ENCODE measurements at regions not wholly inside any gene's neighbourhood (a gene's known extent, or its start where the extent isn't known, plus 50 kb on each side); places are given as distances from the start of the nearest gene placed in this dataset.
"Not testable (repeated sequence)": the region's sequence is repeated elsewhere in the genome, so short reads cannot be mapped to it uniquely, and the experiment has no call there.

DNA sequence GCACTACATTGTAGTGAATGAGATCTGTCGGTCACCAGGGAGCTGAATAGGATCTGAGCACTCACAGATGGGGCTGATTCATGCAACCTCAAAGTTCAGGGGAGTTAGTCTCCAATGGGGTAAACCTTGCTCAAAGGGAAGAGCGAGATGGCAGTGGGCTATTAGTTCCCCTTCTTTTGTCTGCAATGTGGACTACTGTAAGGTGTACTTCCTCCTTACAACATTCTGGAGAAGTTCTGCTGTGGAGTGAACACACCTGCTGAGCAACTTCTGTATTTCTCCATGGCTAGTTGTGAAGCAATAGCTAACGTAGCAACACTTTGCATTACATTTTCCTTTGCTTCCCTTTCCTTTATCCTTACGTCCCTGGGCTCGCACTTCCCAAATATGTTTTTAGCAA is 134.3 kb upstream of the B3GAT2 start:
- H2AFZ ChIP-seq (ENCODE audit: low read length) = no peak overlapping the region
- H3K4me2 ChIP-seq (ENCODE audit: low read depth, low read length) = no peak overlapping the region
- no peaks in the 10 kb centered on the region for H3K4me1 ChIP-seq (ENCODE audit: low read length)
- H3K79me2 ChIP-seq (ENCODE audit: low read length) = no peaks in the 10 kb centered on the region
- no peaks in the 10 kb centered on the region for H3K36me3 ChIP-seq (replicated peaks; ENCODE audit: insufficient read depth, low read length)
- TF ChIP-seq EZH2phosphoT487 (IDR thresholded peaks at IDR 0.05; ENCODE audit: low read length) = no peak
- no peaks in the 10 kb centered on the region for H3K9me2 ChIP-seq (replicated peaks; ENCODE audit: insufficient read depth, low read length)
- no peak for DNase-seq
- no peak overlapping the region for H3K4me3 ChIP-seq (ENCODE audit: low read length)
- H4K20me1 ChIP-seq (ENCODE audit: insufficient read depth, low read length) = no peaks in the 10 kb centered on the region
- no peak overlapping the region for H3K9ac ChIP-seq (ENCODE audit: low read length)
- no peaks in the 10 kb centered on the region for H3K9me3 ChIP-seq (replicated peaks; ENCODE audit: insufficient read depth, low read length)
- no peaks in the 10 kb centered on the region for H3K27me3 ChIP-seq (replicated peaks; ENCODE audit: insufficient read depth, low read length)
- H3F3A ChIP-seq (ENCODE audit: insufficient read depth, low read length) = no peaks in the 10 kb centered on the region
- no peak overlapping the region for H3K27ac ChIP-seq (ENCODE audit: low read length)

DNA sequence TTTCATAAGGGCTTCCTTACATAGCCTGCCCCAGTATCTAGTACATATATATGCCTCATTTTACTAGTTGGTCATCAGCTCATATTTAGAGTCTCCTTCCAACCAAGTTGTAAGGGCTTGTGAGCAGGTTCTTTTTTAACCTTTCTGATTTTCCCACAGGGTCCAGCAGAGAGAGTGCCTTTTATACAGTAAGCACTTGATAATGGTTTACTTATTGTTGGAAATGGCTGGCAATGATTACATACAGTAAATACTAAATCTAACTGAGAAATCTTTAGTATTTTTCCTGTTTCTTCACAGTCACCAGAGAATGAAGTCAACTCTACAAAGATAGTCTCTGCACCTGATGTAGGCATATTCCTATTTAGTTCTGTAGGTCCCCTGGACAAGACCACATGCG is 135.1 kb upstream of the B3GAT2 start:
- H3K79me2 ChIP-seq (ENCODE audit: low read length) = no peaks in the 10 kb centered on the region
- no peaks in the 10 kb centered on the region for H3F3A ChIP-seq (ENCODE audit: insufficient read depth, low read length)
- no peak overlapping the region for H2AFZ ChIP-seq (ENCODE audit: low read length)
- no peaks in the 10 kb centered on the region for H4K20me1 ChIP-seq (ENCODE audit: insufficient read depth, low read length)
- no peak overlapping the region for H3K27ac ChIP-seq (ENCODE audit: low read length)
- no peaks in the 10 kb centered on the region for H3K9me2 ChIP-seq (replicated peaks; ENCODE audit: insufficient read depth, low read length)
- H3K36me3 ChIP-seq (replicated peaks; ENCODE audit: insufficient read depth, low read length) = no peaks in the 10 kb centered on the region
- no peak overlapping the region for H3K9ac ChIP-seq (ENCODE audit: low read length)
- H3K9me3 ChIP-seq (replicated peaks; ENCODE audit: insufficient read depth, low read length) = no peaks in the 10 kb centered on the region
- DNase-seq = no peak
- no peak overlapping the region for H3K4me3 ChIP-seq (ENCODE audit: low read length)
- TF ChIP-seq EZH2 (optimal IDR thresholded peaks at IDR 0.05; ENCODE audit: low read depth, low read length) (no peak), EZH2phosphoT487 (IDR thresholded peaks at IDR 0.05; ENCODE audit: low read length) (no peak)
- TF ChIP-seq, protein P1, sequence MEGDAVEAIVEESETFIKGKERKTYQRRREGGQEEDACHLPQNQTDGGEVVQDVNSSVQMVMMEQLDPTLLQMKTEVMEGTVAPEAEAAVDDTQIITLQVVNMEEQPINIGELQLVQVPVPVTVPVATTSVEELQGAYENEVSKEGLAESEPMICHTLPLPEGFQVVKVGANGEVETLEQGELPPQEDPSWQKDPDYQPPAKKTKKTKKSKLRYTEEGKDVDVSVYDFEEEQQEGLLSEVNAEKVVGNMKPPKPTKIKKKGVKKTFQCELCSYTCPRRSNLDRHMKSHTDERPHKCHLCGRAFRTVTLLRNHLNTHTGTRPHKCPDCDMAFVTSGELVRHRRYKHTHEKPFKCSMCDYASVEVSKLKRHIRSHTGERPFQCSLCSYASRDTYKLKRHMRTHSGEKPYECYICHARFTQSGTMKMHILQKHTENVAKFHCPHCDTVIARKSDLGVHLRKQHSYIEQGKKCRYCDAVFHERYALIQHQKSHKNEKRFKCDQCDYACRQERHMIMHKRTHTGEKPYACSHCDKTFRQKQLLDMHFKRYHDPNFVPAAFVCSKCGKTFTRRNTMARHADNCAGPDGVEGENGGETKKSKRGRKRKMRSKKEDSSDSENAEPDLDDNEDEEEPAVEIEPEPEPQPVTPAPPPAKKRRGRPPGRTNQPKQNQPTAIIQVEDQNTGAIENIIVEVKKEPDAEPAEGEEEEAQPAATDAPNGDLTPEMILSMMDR (IDR thresholded peaks at IDR 0.05; ENCODE audit: low read length) = no peak
- no peaks in the 10 kb centered on the region for H3K27me3 ChIP-seq (replicated peaks; ENCODE audit: insufficient read depth, low read length)
- no peaks in the 10 kb centered on the region for H3K4me1 ChIP-seq (ENCODE audit: low read length)
- H3K4me2 ChIP-seq (ENCODE audit: low read depth, low read length) = no peak overlapping the region

DNA sequence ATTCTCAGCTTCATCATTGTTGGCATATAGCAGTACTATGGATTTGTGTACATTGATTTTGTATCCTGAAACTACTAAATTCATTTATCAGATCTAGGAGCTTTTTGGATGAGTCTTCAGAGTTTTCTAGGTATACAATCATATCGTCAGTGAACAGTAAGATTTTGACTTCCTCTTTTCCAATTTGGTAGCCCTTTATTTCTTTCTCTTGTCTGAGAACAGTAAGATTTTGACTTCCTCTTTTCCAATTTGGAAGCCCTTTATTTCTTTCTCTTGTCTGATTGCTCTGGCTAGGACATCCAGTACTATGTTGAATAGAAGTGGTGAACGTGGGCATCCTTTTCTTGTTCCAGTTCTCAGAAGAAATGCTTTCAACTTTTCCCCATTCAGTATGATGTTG is 140.4 kb upstream of the B3GAT2 start:
- not testable (repeated sequence) for H3F3A ChIP-seq (ENCODE audit: insufficient read depth, low read length); H3K79me2 ChIP-seq (ENCODE audit: low read length); H3K4me2 ChIP-seq (ENCODE audit: low read depth, low read length); DNase-seq; H3K9ac ChIP-seq (ENCODE audit: low read length); H3K27ac ChIP-seq (ENCODE audit: low read length); H3K9me3 ChIP-seq (replicated peaks; ENCODE audit: insufficient read depth, low read length); H2AFZ ChIP-seq (ENCODE audit: low read length); H3K27me3 ChIP-seq (replicated peaks; ENCODE audit: insufficient read depth, low read length); H3K4me1 ChIP-seq (ENCODE audit: low read length); H3K9me2 ChIP-seq (replicated peaks; ENCODE audit: insufficient read depth, low read length); H3K4me3 ChIP-seq (ENCODE audit: low read length); H3K36me3 ChIP-seq (replicated peaks; ENCODE audit: insufficient read depth, low read length); H4K20me1 ChIP-seq (ENCODE audit: insufficient read depth, low read length)

DNA sequence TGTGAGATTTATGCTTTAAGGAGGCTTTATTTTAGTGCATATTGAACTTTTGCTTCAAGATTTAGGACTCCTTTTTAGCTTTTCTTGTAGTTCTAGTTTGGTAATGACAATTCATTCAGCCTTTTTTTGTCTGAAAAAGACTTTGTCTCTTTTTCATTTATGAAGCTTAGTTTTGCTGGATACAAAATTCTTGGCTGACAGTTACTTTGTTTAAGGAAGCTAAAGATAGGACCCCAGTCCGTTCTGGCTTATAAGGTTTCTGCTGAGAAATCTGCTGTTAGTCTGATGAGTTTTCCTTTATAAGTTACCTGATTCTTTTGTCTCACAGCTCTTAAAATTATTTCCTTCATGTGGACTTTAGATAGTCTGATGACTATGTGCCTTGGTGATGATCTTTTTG is 142.8 kb upstream of the B3GAT2 start:
- H3K27me3 ChIP-seq (replicated peaks; ENCODE audit: insufficient read depth, low read length) = no peaks in the 10 kb centered on the region
- H3K36me3 ChIP-seq (replicated peaks; ENCODE audit: insufficient read depth, low read length) = no peaks in the 10 kb centered on the region
- no peak overlapping the region for H3K4me3 ChIP-seq (ENCODE audit: low read length)
- no peaks in the 10 kb centered on the region for H3K9me3 ChIP-seq (replicated peaks; ENCODE audit: insufficient read depth, low read length)
- H3K9ac ChIP-seq (ENCODE audit: low read length) = no peak overlapping the region
- no peak overlapping the region for H3K27ac ChIP-seq (ENCODE audit: low read length)
- H3K9me2 ChIP-seq (replicated peaks; ENCODE audit: insufficient read depth, low read length) = no peaks in the 10 kb centered on the region
- no peaks in the 10 kb centered on the region for H3K4me1 ChIP-seq (ENCODE audit: low read length)
- no peak overlapping the region for H2AFZ ChIP-seq (ENCODE audit: low read length)
- DNase-seq = no peak
- H3K79me2 ChIP-seq (ENCODE audit: low read length) = no peaks in the 10 kb centered on the region
- TF ChIP-seq EZH2 (optimal IDR thresholded peaks at IDR 0.05; ENCODE audit: low read depth, low read length) = no peak
- TF ChIP-seq, protein P1 (IDR thresholded peaks at IDR 0.05; ENCODE audit: low read length) = no peak
- no peak overlapping the region for H3K4me2 ChIP-seq (ENCODE audit: low read depth, low read length)
- no peaks in the 10 kb centered on the region for H4K20me1 ChIP-seq (ENCODE audit: insufficient read depth, low read length)
- no peaks in the 10 kb centered on the region for H3F3A ChIP-seq (ENCODE audit: insufficient read depth, low read length)

Measured in MM.1S (cell line).